ENCODE measurements at regions not wholly inside any gene's neighbourhood (a gene's known extent, or its start where the extent isn't known, plus 50 kb on each side); places are given as distances from the start of the nearest gene placed in this dataset.

DNA sequence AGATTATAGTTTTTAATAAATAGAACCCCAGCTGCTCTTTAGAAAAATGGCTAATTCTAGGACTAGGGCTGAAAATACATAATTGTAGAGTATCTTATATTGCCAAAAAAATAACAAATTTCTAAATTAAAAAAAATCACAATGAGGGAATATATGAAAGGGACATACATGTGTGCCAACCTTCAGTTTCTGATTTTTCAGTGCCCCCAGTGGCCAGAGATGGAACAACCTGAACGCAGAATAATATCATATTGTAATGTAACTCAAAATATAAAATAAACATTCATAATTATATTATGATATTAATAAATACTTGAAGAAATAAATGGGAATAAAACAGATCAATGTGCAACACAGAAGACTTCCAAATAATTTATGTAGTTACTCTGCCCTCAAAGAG lies 460.5 kb downstream of the ZNF385D start:
- H3K4me1 Mint-ChIP-seq (ENCODE audit: low read depth in 2 of 2), result no peaks in the 10 kb centered on the region
- no peak overlapping the region for H3K27ac Mint-ChIP-seq
- no peaks in the 10 kb centered on the region for H3K27me3 Mint-ChIP-seq
- DNase-seq (no peak), ATAC-seq (replicated peaks) (no peak)
- peaks cover 2% of the 10 kb centered on the region for H3K36me3 Mint-ChIP-seq (ENCODE audit: insufficient read depth)
- H3K4me3 Mint-ChIP-seq, result no peak overlapping the region
- H3K9me3 Mint-ChIP-seq, result peaks cover 8 to 13% of the 10 kb centered on the region in 2 donors

DNA sequence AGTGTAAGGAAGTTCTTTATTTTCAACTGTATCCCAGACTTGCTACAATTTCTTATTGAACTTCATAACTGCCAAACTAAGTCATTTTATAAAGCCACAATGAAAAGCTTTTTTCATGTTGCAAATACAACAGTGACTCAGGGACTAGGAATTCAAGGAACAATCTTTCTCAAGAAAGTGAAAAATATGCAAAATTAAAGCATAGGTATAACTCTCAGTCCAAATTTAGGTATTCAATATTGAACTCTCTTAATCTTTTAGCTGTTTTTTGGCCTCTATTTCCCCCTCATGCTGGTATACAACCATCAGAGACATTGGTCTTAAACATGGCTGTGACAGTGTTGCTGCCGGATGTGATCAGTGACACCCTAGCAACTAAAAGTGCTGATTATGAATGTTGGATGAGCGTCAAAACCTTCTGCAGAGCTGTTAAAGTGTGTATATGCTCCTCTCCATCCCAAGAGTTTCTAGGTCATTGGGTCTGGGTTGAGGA lies 476.9 kb downstream of the ZNF385D start:
- DNase-seq, result no peak
- H3K9me3 Mint-ChIP-seq, result peaks cover 4 to 19% of the 10 kb centered on the region in 2 donors
- no peak overlapping the region for H3K27ac Mint-ChIP-seq
- no peak for ATAC-seq (replicated peaks)
- H3K4me1 Mint-ChIP-seq (ENCODE audit: low read depth in 2 of 2), result no peaks in the 10 kb centered on the region
- no peaks in the 10 kb centered on the region for H3K27me3 Mint-ChIP-seq
- no peaks in the 10 kb centered on the region for H3K36me3 Mint-ChIP-seq (ENCODE audit: insufficient read depth)
- H3K4me3 Mint-ChIP-seq, result no peak overlapping the region

DNA sequence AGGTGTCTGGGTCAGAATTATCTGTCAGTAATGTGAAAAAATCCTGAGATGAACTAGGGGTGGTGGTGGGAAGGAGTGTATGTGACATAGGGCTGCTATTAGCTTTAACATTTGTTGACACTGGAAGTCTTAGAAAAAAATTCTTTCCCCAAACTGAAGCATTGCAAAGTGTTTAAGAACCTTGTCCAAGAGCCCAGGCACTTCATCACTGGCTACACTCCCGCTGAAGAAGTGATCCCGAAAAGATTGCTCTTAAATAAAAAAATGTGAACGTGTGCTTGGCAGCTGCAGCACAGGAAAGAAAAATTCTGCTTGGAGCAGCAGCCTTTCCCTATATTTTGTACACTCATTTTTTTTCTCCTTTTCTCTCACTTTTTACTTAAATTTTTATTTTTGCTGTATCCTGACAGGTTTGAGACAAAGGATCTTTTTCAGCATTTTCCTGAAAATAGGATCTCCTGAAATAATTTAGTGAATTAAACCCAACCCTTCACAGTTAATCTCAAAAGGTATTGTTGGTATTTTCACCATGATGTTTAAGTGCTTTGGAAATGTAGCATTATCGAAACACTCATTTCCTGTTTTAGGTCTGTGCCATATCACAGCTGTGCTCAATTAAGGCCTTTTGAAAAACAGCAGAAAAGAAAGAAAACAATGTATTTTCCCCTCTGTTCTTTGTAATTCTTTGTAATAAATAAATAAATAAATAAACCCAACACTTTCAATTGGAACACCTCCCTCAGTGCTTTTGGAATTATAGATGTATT lies 477.6 kb downstream of the ZNF385D start:
- ATAC-seq (replicated peaks) (no peak), DNase-seq (no peak)
- Mint-ChIP-seq H3K27ac (no peak overlapping the region), H3K27me3 (no peaks in the 10 kb centered on the region), H3K4me3 (no peak overlapping the region), H3K4me1 (ENCODE audit: low read depth in 2 of 2) (no peaks in the 10 kb centered on the region), H3K9me3 (peaks cover 2 to 19% of the 10 kb centered on the region in 2 donors), H3K36me3 (ENCODE audit: insufficient read depth) (no peaks in the 10 kb centered on the region)

GRCh38 chr3:21271606-21272016 lies 479.4 kb downstream of the ZNF385D start:
- Mint-ChIP-seq H3K4me1 (ENCODE audit: low read depth in 2 of 2) (no peaks in the 10 kb centered on the region), H3K9me3 (peaks cover 3 to 19% of the 10 kb centered on the region in 2 donors), H3K27me3 (no peaks in the 10 kb centered on the region), H3K27ac (no peak overlapping the region), H3K4me3 (no peak overlapping the region), H3K36me3 (ENCODE audit: insufficient read depth) (no peaks in the 10 kb centered on the region)
- DNase-seq (no peak), ATAC-seq (replicated peaks) (no peak)

DNA sequence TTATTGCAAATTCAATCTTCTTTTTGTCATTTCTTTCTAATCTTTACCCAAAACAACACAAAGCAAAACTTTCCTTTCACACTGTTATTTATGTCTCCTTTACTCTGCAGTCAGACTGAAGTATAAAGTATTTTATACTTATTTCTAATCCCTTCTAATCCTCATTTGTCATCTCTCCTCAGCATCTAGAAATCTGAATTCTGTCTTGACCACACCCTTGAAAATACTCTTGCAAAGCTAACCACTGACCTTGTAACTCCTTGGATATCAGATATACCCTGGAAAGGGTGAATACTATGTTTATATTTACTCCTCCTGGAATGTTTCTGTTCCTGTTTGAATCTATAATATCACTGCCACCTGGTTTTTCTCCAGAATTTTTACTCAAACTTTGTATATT lies 481.1 kb downstream of the ZNF385D start:
- ATAC-seq (replicated peaks) (no peak), DNase-seq (no peak)
- Mint-ChIP-seq H3K36me3 (ENCODE audit: insufficient read depth) (no peaks in the 10 kb centered on the region), H3K9me3 (peaks cover 2 to 9% of the 10 kb centered on the region in 2 donors), H3K27ac (no peak overlapping the region), H3K27me3 (no peaks in the 10 kb centered on the region), H3K4me3 (no peak overlapping the region), H3K4me1 (ENCODE audit: low read depth in 2 of 2) (no peaks in the 10 kb centered on the region)

DNA sequence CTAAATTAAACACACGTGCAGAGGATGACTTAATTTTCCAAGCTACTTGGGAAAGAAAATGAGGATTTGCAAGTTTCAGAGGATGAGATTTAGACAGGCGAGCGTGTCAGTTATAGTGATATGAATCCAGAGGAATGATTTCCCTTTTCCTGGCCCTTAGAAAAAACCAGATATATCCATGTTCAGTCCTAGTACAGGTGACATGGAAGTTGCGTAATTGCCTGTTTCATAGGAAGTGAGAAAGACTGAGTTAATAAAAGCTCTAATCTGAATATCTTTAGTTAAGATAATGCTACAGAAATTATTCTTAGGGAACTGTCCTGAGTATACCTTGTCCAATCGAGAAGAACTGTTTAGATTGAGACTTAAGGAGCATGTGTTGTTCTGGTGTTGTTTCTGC lies 490.5 kb downstream of the ZNF385D start:
- H3K4me3 Mint-ChIP-seq, result no peak overlapping the region

GRCh38 chr3:21259896-21260295 lies 491.1 kb downstream of the ZNF385D start:
- no peak overlapping the region for H3K27ac Mint-ChIP-seq
- no peaks in the 10 kb centered on the region for H3K4me1 Mint-ChIP-seq (ENCODE audit: low read depth in 2 of 2)
- H3K27me3 Mint-ChIP-seq, result no peaks in the 10 kb centered on the region
- no peak for ATAC-seq (replicated peaks)
- H3K36me3 Mint-ChIP-seq (ENCODE audit: insufficient read depth), result no peaks in the 10 kb centered on the region
- DNase-seq, result no peak
- H3K4me3 Mint-ChIP-seq, result no peak overlapping the region
- peaks cover 0 to 12% of the 10 kb centered on the region in 2 donors for H3K9me3 Mint-ChIP-seq

More for the DNA sequence above, 490.5 kb downstream of the ZNF385D start:
- no peak overlapping the region for H3K27ac Mint-ChIP-seq
- no peaks in the 10 kb centered on the region for H3K27me3 Mint-ChIP-seq
- DNase-seq (no peak), ATAC-seq (replicated peaks) (no peak)
- no peaks in the 10 kb centered on the region for H3K4me1 Mint-ChIP-seq (ENCODE audit: low read depth in 2 of 2)
- H3K9me3 Mint-ChIP-seq, result peaks cover 0 to 12% of the 10 kb centered on the region in 2 donors
- no peaks in the 10 kb centered on the region for H3K36me3 Mint-ChIP-seq (ENCODE audit: insufficient read depth)

DNA sequence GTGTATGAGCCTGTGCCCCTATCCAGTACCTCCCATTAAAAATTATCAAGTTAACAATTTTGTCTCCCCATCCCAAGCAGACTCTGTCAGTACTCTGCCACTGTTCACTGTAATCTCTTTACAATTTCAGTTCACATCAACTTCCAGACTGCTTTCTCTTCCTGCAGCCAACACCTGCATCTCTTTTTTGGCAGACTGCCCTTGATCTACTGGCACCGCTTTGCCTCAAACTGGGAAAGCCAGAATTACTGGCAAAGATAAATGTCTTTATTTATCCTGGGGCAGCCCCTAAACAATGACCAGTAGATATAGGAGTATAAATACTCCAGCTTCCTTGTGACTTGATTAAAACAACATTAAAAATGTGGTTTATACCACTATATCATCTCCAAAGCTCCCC lies 494.1 kb downstream of the ZNF385D start:
- peaks cover 0 to 9% of the 10 kb centered on the region in 2 donors for H3K9me3 Mint-ChIP-seq
- H3K27me3 Mint-ChIP-seq, result no peaks in the 10 kb centered on the region
- no peaks in the 10 kb centered on the region for H3K36me3 Mint-ChIP-seq (ENCODE audit: insufficient read depth)
- no peak for ATAC-seq (replicated peaks)
- no peak for DNase-seq
- H3K4me3 Mint-ChIP-seq, result no peak overlapping the region
- H3K4me1 Mint-ChIP-seq (ENCODE audit: low read depth in 2 of 2), result no peaks in the 10 kb centered on the region
- no peak overlapping the region for H3K27ac Mint-ChIP-seq

GRCh38 chr3:21238661-21239060 lies 512.3 kb downstream of the ZNF385D start:
- no peak for ATAC-seq (replicated peaks)
- H3K4me3 Mint-ChIP-seq, result no peak overlapping the region
- H3K36me3 Mint-ChIP-seq (ENCODE audit: insufficient read depth), result no peaks in the 10 kb centered on the region
- H3K4me1 Mint-ChIP-seq (ENCODE audit: low read depth in 2 of 2), result no peaks in the 10 kb centered on the region
- H3K27me3 Mint-ChIP-seq, result no peaks in the 10 kb centered on the region
- DNase-seq, result no peak
- H3K9me3 Mint-ChIP-seq, result peaks cover 3 to 4% of the 10 kb centered on the region in 2 donors
- H3K27ac Mint-ChIP-seq, result no peak overlapping the region

GRCh38 chr3:21237638-21238037 lies 513.4 kb downstream of the ZNF385D start:
- Mint-ChIP-seq H3K27ac (no peak overlapping the region), H3K27me3 (no peaks in the 10 kb centered on the region), H3K36me3 (ENCODE audit: insufficient read depth) (no peaks in the 10 kb centered on the region), H3K9me3 (peaks cover 6 to 7% of the 10 kb centered on the region in 2 donors), H3K4me1 (ENCODE audit: low read depth in 2 of 2) (no peaks in the 10 kb centered on the region), H3K4me3 (no peak overlapping the region)
- DNase-seq (no peak), ATAC-seq (replicated peaks) (no peak)

GRCh38 chr3:21235491-21235890 lies 515.5 kb downstream of the ZNF385D start:
- no peak overlapping the region for H3K4me3 Mint-ChIP-seq
- DNase-seq, result no peak
- H3K27me3 Mint-ChIP-seq, result no peaks in the 10 kb centered on the region
- peaks cover 7 to 8% of the 10 kb centered on the region in 2 donors for H3K9me3 Mint-ChIP-seq
- no peak overlapping the region for H3K27ac Mint-ChIP-seq
- no peaks in the 10 kb centered on the region for H3K36me3 Mint-ChIP-seq (ENCODE audit: insufficient read depth)
- no peaks in the 10 kb centered on the region for H3K4me1 Mint-ChIP-seq (ENCODE audit: low read depth in 2 of 2)
- ATAC-seq (replicated peaks), result no peak

- no peaks in the 10 kb centered on the region for H3K4me1 Mint-ChIP-seq (ENCODE audit: low read depth in 2 of 2)
- no peak for ATAC-seq (replicated peaks)
These were observed 516.1 kb downstream of the ZNF385D start for GRCh38 chr3:21234933-21235332.

DNA sequence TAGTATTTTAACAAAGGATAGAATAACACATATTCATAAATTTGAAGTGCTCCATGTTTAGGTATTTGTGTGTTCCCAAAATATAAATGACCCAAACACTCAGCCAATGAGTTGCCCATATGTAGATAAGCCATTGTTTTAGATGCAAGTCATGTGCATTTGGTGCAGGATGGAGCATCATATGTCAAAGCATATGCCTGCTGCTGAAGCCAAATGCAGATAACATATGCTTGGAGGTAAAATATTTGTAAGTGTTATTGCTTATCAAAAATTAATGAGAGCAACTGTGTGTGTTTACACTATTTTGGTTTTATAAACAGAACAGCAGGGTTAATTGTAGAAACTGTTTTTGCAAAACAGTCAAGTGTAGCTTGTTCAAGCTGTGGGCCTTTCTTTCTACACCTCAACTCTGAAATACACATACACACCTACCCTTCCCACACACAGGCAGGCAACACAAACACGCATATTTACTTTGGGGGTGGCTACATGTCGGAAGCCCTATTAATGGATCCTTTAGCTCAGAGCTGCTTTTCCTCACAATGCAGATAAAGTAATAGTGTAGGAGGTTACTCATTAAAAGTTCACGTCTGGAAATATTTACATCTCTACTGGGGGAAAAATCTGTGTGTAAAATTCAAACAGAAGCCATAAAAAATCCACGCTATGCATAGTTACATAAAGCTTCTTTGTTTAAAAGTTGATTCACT lies 521.4 kb downstream of the ZNF385D start:
- no peak overlapping the region for H3K27ac Mint-ChIP-seq
- H3K4me3 Mint-ChIP-seq, result no peak overlapping the region
- H3K27me3 Mint-ChIP-seq, result no peaks in the 10 kb centered on the region
- no peaks in the 10 kb centered on the region for H3K4me1 Mint-ChIP-seq (ENCODE audit: low read depth in 2 of 2)
- peaks cover 7 to 8% of the 10 kb centered on the region in 2 donors for H3K9me3 Mint-ChIP-seq
- H3K36me3 Mint-ChIP-seq (ENCODE audit: insufficient read depth), result no peaks in the 10 kb centered on the region
- ATAC-seq (replicated peaks) (no peak), DNase-seq (no peak)

More at GRCh38 chr3:21234933-21235332, 516.1 kb downstream of the ZNF385D start:
- H3K4me3 Mint-ChIP-seq, result no peak overlapping the region
- H3K27ac Mint-ChIP-seq, result no peak overlapping the region
- DNase-seq, result no peak
- H3K27me3 Mint-ChIP-seq, result no peaks in the 10 kb centered on the region
- H3K9me3 Mint-ChIP-seq, result peaks cover 7 to 8% of the 10 kb centered on the region in 2 donors
- no peaks in the 10 kb centered on the region for H3K36me3 Mint-ChIP-seq (ENCODE audit: insufficient read depth)

DNA sequence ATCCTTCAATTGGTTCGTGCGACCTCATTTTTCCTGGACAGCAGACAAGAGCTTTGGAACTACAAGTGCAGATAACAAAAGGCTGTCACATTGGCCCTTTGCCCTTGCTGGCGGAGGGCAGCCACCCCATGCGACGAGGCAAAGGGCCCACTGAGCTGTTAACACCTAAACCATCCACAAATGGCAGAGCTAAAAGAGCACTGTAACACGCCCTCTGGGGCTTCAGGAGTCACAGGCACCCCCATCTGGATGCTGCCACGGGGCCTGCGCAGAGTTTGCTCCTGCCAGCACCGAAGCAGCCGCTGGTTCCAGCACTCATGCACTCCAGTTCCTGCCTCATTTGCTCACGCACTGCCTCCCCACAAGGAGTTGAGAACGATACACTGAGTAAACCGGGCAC lies 524.9 kb downstream of the ZNF385D start:
- Mint-ChIP-seq H3K9me3 (peaks cover 0 to 6% of the 10 kb centered on the region in 2 donors), H3K4me1 (ENCODE audit: low read depth in 2 of 2) (no peaks in the 10 kb centered on the region), H3K36me3 (ENCODE audit: insufficient read depth) (no peaks in the 10 kb centered on the region), H3K4me3 (no peak overlapping the region), H3K27me3 (no peaks in the 10 kb centered on the region), H3K27ac (no peak overlapping the region)
- no peak for DNase-seq
- ATAC-seq (replicated peaks), result no peak
